SH-SY5Y (cell line): ENCODE measurements at regions not wholly inside any gene's neighbourhood (a gene's known extent, or its start where the extent isn't known, plus 50 kb on each side); places are given as distances from the start of the nearest gene placed in this dataset.

Experiments used
- GATA2 ChIP-seq: IDR thresholded peaks from 2 replicates; pipeline ENCODE4 v1.6.1; 2011; ENCODE audit warnings: mild to moderate bottlenecking, low read depth, low read length
- GATA3 ChIP-seq: IDR thresholded peaks from 2 replicates; pipeline ENCODE4 v1.6.1; 2011; ENCODE audit warnings: low read depth, mild to moderate bottlenecking, low read length, moderate library complexity

DNA sequence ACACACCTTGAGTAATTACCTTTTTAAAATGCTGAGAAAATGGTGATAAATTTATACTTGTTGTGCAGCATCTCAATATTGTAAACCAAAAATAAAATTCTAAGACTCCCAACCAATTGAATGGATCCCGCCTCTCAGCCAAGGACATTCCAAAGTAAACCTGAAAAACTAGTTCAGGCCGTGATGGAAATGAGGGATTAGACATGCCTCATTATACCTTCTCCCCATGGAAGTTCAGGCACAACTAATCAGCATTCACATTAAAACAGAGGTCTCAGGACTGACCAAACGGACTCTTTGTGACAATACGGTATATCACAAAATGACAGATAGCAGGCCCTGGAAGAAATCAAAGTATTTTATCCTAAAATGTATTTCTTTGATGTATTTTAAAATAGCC, 907.4 kb upstream of the RAG2 start:
- TF ChIP-seq GATA2 = no peak
- TF ChIP-seq GATA3 = no peak

DNA sequence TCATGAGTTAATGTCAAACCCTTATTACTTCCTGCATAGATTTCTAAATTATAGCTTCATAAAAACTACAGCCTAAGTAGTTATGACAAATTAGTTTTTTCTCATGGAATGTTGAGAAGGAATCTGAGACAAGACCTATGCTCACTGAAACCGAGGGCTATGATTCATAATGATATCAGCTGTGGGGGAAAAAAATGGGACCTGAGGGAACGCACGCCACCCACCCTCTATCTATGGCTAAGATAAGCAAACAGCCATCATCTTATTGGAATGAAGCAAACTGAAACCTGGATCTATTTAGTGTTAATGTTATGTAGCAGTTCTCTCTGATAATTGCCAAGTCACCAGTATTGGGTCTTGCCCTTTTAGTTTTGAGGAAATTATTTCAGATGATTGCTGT, 906.9 kb upstream of the RAG2 start:
- TF ChIP-seq GATA2 = no peak
- no peak for TF ChIP-seq GATA3

DNA sequence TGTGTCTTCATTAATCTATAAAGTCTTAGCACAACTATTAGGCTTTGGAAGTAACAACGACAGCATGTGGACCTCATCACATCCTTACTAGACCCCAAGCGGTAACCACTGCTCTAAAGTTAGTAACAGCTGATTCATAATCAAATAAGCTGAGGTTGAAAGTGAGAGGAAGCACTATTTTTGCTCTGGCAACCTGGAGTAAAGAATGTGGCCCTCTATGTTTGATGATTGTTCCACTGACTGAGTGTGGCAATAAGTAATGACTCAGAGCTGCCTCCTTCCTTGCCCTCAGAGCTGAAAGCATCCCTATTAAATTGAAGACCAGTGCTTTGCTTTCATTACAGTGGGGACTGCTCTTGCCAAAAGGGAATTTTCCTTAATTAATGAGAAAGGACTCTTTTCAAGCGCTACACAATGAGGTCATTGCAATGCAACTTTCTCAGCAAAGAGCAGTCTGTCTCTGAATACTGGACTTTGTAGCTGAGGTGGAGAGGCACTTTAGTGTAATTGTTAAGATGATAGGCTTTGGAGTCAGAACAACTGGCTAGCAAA, 906.1 kb upstream of the RAG2 start:
- TF ChIP-seq GATA2 = no peak
- no peak for TF ChIP-seq GATA3

DNA sequence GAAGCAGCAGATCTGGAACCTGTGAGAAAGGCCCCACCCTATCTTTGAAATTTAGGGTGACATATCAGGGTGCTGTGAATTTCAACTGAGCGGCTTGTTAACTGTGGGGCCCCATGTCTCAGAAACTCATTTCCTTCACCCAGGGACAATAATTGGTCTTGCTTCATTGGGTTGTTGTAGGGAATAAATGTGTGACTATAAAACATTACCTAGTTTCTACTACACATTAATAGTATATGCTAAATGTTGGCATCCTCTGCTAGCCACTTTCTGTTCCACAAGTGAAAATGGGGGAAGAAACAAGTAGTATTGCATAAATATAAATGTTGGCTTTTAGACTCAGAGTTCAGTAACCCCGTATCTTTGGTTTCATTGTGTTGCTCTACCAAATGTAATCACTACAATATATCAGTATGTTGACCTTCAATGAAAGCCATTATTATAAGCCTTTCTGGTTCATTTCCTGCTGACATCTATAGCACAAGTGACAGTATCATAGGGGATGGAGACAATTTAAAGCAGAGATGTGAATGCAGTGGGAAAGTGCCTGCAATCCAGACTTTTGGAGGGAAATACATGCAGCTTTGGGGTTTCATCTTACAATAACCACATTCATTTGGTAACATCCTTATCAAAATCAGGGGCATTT, 905.5 kb upstream of the RAG2 start:
- TF ChIP-seq GATA3 (no peak), GATA2 (no peak)

DNA sequence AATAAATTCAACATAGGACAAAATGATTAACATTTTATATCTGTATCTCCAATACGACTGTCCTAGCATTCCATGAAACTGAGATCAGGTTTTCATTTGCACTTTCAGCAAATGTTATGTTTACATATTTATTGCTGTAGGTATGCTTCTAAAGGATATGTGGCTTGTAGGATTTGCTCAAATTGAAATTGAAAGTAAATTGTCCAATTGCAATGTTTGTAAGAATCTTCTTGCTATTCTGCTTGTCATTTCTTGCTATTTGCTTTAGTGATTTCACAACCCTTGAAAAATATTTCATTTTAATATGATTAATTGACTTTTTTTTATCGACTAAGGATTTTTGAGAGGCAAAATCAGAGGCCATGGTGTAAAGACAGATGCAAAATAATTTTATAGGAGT, 904.2 kb upstream of the RAG2 start:
- TF ChIP-seq GATA2 (no peak), GATA3 (no peak)

DNA sequence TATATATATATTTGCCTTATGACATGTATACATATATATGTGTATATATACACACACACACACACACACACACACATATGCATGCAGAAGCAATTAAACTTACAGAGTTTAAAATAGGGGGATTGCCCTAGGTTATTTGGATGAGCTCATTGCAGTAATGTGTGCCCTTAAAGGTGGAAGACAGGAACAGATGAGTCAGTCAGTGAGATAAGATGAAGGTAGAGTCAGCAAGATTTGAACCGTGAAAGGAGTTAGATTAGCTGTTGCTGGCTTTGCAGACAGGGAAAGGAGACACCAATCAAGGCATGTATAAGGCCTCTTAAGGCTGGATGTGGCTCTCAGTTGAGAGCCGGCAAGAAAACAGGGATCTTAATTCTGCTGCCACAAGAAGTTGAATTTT, 902.4 kb upstream of the RAG2 start:
- TF ChIP-seq GATA2 (no peak), GATA3 (no peak)

DNA sequence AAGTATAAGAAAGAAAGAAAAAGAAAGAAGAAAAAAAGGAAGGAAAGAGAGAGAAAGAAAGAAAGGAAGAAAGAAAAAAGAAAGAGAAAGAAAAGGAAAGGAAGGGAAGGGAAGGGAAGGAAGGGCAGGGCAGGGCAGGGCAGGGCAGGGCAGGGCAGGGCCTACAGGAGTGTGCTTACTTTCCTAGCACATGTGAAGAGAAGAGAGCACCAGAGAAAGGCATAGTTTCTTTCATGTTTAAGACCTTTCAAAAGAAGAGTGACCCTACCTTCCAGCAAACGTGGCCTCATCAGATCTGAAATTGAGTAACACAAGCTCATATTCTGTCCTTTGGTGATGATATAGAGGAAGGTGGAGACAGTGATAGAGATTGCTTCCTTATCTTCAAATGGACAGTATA, 899.3 kb upstream of the RAG2 start:
- TF ChIP-seq GATA2 (no peak), GATA3 (no peak)

DNA sequence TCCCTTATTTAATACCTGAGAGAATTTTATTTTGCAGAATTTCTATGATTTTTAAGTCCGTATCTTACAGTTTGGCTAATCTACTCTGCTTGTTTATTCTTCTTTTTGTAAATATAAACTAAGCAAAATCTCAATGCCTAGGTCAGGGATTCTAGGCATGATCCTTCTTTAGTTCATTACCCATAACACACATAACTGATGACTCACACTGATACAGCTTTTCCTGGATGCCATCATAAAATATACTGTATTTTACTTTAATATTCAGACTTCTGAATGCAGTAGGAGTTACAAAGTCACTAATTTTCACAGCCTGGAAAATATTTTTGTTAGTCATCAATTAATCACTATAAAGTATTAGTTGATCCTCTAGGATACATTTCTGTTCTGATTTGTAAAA, 898.2 kb upstream of the RAG2 start:
- TF ChIP-seq GATA3 (no peak), GATA2 (no peak)

DNA sequence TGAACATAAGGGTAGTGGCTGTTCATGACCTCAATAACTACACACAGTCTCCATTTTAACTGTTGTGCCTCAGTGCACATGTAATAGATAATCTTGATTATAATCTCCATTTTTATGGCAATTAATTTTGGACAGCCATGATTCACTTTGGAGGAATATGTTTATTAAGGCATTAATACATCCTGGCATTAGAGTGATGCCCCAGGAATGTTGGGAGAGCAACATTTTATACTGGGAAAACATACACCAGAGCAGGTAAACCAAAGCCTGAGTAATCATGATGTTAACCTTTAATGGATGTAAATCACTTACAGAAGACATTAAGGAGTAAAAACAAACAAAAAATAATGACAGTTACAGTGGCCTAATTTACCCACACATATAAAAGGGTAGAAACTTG, 886.3 kb upstream of the RAG2 start:
- TF ChIP-seq GATA2 = no peak
- TF ChIP-seq GATA3 = no peak

DNA sequence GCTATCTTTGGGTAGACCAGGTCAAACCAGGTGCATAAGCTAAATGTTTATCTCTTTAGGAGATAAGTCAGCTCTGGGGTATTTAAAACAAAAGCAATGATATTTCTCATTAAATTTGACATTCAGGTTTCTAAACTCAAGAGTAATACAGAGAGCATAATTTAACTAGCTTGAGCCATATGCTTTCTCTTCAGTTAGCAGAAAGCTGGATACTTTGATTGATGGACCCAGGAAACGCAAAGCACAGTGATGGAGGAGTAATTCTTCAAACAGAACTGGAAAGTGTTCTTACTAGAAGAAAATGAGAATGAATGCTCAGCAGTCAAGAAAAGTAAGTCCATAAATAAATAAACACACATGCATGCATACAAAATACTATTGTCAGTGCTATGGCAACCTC, 885.7 kb upstream of the RAG2 start:
- TF ChIP-seq GATA2 = no peak
- no peak for TF ChIP-seq GATA3

DNA sequence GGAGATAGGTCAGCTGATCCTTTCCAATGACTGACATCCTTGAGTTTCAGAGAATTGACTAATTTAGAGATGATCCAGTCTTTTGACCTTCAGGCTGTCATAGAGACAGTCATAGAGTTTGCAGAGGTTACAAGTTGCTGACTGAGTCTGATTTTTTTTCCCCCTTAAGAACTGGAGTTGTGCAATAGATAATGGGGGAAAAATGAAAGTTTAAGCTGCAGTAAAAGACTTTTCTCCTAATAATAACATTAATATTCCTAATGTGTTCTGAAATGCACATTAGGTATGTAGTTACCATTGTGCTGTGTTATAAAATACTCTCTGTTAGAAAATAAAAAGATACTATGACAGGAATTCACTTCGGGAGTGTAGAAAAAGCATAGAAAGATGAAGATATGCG, 876.9 kb upstream of the RAG2 start:
- TF ChIP-seq GATA3 (no peak), GATA2 (no peak)

DNA sequence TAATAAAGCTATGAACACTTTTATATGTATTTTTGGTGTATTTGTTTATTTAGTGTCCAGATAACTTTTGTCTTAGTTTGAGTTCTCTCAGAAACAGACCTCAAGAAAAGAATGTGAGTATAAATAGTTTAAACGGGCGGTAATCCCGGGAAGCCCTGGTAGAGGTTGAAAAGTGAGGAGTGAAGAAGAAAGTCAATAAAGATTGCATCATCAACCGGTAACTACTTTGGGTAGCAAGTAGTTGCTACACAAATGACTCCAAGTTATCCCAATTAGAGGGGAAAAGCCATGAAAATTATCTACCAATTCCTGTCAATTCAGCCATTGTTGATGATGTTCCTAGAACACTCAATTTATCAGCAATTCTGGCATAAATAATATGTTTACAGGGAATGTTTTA, 870.3 kb upstream of the RAG2 start:
- TF ChIP-seq GATA3 = no peak
- no peak for TF ChIP-seq GATA2

DNA sequence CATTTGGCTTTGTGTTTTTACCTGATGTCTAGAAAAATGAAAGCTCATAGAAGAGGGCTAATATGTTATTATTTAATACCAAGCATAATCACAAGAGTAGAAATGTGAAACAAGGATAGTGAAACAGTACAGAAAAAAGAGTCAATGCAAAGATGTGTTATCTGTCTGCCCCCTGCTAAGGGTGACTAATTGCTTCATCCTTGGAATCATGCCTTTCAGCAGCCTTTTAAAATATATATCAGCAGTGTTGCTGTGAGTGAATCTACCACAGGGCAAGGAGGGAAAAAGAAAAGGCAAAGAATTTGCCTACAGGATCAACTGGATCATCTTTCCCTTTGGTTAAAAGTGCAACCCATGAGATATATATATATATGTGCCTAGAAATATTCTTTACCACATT, 867.2 kb upstream of the RAG2 start:
- TF ChIP-seq GATA3 (no peak), GATA2 (no peak)

DNA sequence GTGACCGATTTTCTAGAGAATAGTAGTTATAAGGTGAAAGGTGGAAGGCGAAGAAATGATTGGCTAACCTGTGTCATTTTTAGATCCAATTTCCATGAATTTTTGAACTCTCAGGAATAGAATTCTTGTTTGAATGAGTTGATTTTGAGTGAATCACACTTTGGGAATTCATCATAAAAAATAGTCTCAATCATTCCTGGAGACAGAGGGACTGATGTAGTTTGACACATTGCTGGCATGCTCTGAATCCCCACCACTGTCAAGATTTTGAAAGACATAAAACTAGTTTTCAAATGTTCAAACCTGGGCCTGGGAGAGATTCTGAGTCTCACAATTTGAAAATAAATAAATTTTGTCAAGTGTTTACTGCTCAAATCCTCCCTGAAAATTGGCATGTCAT, 861.4 kb upstream of the RAG2 start:
- TF ChIP-seq GATA2 (no peak), GATA3 (no peak)

DNA sequence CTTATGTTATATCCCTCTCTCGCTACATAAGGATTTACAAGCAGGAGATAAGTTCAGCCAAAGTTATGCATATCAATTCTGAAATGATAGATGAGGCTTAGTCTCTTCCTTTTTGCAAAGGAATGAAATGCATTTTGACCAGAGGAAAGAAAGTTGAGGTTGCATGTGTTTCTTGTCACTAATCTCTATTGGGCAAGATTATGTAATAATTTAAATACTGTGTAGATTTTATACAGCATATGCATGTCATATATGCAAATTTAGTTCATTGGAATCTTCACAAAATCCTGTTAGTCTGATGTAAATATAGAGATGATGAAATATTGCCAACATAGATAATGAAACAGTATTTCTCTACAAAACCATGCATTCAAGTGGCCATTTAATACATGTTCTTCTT, 858.7 kb upstream of the RAG2 start:
- no peak for TF ChIP-seq GATA2
- TF ChIP-seq GATA3 = no peak

DNA sequence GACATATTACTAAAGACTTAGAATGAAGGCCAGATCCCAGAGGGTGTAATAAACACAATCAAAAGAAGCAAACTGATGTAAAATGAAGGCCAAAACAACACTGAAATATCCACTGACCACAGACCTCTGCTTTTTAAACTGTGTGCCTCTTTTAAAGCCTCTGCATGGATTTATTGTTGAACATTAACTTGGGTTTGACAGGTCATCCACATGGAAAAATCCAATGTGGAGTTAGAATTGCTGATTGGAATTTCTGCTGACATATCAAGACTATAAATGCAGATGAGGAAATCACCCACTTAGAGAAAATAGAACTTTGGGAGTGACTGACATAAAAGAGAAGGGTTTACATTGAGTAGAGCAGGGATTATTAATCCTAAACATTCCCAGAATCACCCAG, 853.9 kb upstream of the RAG2 start:
- TF ChIP-seq GATA3 = no peak
- no peak for TF ChIP-seq GATA2

DNA sequence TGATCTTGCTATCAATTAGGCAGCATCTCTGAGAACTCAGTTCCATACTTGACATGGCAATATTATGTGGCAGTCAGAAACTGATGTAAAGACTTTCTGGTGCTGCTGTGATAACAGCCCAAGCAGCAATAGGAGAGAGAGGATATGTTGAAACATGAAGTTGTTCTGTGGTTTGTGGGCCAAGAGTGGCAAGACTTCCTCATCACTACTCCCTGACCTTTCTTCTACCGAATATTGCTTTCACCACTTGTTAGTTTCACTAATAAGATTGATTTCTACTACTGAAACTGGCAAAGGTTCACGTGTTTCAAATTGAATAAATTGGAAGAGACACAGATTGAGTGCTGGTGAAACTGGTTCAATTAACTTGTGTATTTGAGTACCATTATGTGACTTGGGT, 852.6 kb upstream of the RAG2 start:
- TF ChIP-seq GATA2 (no peak), GATA3 (no peak)
